Astrocyte (in vitro differentiated cells and primary cell): ENCODE measurements at regions not wholly inside any gene's neighbourhood (a gene's known extent, or its start where the extent isn't known, plus 50 kb on each side); places are given as distances from the start of the nearest gene placed in this dataset.

Experiments used
- CTCF ChIP-seq: IDR thresholded peaks from 2 replicates; pipeline ENCODE4 v1.5.1; 2011; ENCODE audit warnings: low read depth, mild to moderate bottlenecking, inconsistent platforms, low read length, moderate library complexity; ENCODE audit not compliant: insufficient read depth
- EZH2 ChIP-seq: IDR thresholded peaks from 2 replicates; pipeline ENCODE4 v1.6.1; 2012; ENCODE audit warnings: mild to moderate bottlenecking, low read length, inconsistent platforms; ENCODE audit not compliant: insufficient read depth

GRCh38 chr6:43976706-43977403, 150.4 kb downstream of the MRPL14 start:
- no peak for TF ChIP-seq CTCF
- TF ChIP-seq EZH2 = no peak
